ENCODE measurements at regions not wholly inside any gene's neighbourhood (a gene's known extent, or its start where the extent isn't known, plus 50 kb on each side); places are given as distances from the start of the nearest gene placed in this dataset.

- TF ChIP-seq EZH2 (IDR thresholded peaks at IDR 0.05) (no peak), POLR2AphosphoS5 (IDR thresholded peaks at IDR 0.05; ENCODE audit: borderline replicate concordance, low read depth, low read length) (no peak)
Measured at GRCh38 chr15:79721256-79721655, 175.6 kb downstream of the MTHFS start.

Data from SK-N-MC (cell line).